Keratinocyte (primary cell): ENCODE measurements at regions not wholly inside any gene's neighbourhood (a gene's known extent, or its start where the extent isn't known, plus 50 kb on each side); places are given as distances from the start of the nearest gene placed in this dataset.

Source experiments
- EZH2 ChIP-seq: IDR thresholded peaks from one replicate; pipeline ENCODE4 v1.6.1; 2012; ENCODE audit warnings: inconsistent platforms, mild to moderate bottlenecking, low read length, moderate library complexity
- TF ChIP-seq, protein P1 (sequence below), 3 experiments: IDR thresholded peaks in 1 of 3; conservative IDR thresholded peaks in 1 of 3; optimal IDR thresholded peaks in 1 of 3; 2 replicates in 2 of 3; 3 replicates in 1 of 3; pipeline versions ENCODE3 to v1.5.1; 2011; ENCODE audit warnings: low read length in 3 of 3, mild to moderate bottlenecking in 3 of 3, moderate library complexity in 2 of 3, control low read depth in 1 of 3, inconsistent platforms in 1 of 3; ENCODE audit not compliant: insufficient read depth in 2 of 3; ENCODE audit errors: extremely low read depth in 1 of 3

GRCh38 chr2:120622159-120622869 lies 113.4 kb upstream of the GLI2 start:
- TF ChIP-seq, protein P1, sequence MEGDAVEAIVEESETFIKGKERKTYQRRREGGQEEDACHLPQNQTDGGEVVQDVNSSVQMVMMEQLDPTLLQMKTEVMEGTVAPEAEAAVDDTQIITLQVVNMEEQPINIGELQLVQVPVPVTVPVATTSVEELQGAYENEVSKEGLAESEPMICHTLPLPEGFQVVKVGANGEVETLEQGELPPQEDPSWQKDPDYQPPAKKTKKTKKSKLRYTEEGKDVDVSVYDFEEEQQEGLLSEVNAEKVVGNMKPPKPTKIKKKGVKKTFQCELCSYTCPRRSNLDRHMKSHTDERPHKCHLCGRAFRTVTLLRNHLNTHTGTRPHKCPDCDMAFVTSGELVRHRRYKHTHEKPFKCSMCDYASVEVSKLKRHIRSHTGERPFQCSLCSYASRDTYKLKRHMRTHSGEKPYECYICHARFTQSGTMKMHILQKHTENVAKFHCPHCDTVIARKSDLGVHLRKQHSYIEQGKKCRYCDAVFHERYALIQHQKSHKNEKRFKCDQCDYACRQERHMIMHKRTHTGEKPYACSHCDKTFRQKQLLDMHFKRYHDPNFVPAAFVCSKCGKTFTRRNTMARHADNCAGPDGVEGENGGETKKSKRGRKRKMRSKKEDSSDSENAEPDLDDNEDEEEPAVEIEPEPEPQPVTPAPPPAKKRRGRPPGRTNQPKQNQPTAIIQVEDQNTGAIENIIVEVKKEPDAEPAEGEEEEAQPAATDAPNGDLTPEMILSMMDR (optimal IDR thresholded peaks at IDR 0.05 in 1 of 3, IDR thresholded peaks at IDR 0.05 in 1 of 3, conservative IDR thresholded peaks at IDR 0.05 in 1 of 3; ENCODE audit: extremely low read depth in 1 of 3, insufficient read depth in 2 of 3, low read length in 3 of 3): no peak
- TF ChIP-seq EZH2: no peak
